IMR-90 (cell line): ENCODE measurements at regions not wholly inside any gene's neighbourhood (a gene's known extent, or its start where the extent isn't known, plus 50 kb on each side); places are given as distances from the start of the nearest gene placed in this dataset.

Experiments
- ATAC-seq: fragments of 200-7000 bp; cut with Tn5 transposase; 2 replicates; pipeline ENCODE4 v1.9.1; 2020; ENCODE audit warnings: low read depth, mild to moderate bottlenecking, moderate library complexity
- BruUV-seq: library from RNA; stranded (reverse); fragments of 400-500 nt; replicated peaks from 2 replicates; lab custom pipeline; 2021; lab: Mats Ljungman, UMichigan
- CTCF ChIA-PET: fragments of 300-600 bp; formaldehyde crosslinking; extraction: SDS; loops from one replicate; lab custom pipeline; 2021; ENCODE audit warnings: antibody characterized with exemption; lab: Yijun Ruan, JAX
- POLR2A ChIA-PET: fragments of 300-600 bp; sonication (Branson Sonifier 250); formaldehyde crosslinking; loops from one replicate; lab custom pipeline; 2022; ENCODE audit warnings: antibody characterized with exemption; ENCODE audit not compliant: unreplicated experiment; lab: Charles Lee
- DNase-seq: peaks from one replicate; pipeline ENCODE4 v3.0.0; 2013
- H2AFZ ChIP-seq: replicated peaks from 2 replicates; pipeline ENCODE3; 2013; ENCODE audit warnings: low read length, mild to moderate bottlenecking; ENCODE audit not compliant: poor library complexity
- H2AK5ac ChIP-seq: 2 replicates; pipeline ENCODE4 v1.6.1; 2013; ENCODE audit warnings: low read depth, low read length, inconsistent platforms
- H2AK9ac ChIP-seq: replicated peaks from 2 replicates; pipeline ENCODE3; 2013; ENCODE audit warnings: mild to moderate bottlenecking, low read depth, low read length, moderate library complexity; ENCODE audit not compliant: poor library complexity
- H2BK120ac ChIP-seq: 2 replicates; pipeline ENCODE4 v1.6.1; 2013; ENCODE audit warnings: low read depth, low read length, inconsistent platforms
- H2BK15ac ChIP-seq: 3 replicates; pipeline ENCODE4 v1.6.1; 2013; ENCODE audit warnings: low read depth, low read length, inconsistent platforms
- H2BK20ac ChIP-seq: 2 replicates; pipeline ENCODE4 v1.6.1; 2013; ENCODE audit warnings: low read depth, mild to moderate bottlenecking, inconsistent platforms, low read length, moderate library complexity
- H2BK5ac ChIP-seq: 2 replicates; pipeline ENCODE4 v1.6.1; 2013; ENCODE audit warnings: mild to moderate bottlenecking, low read depth, low read length, inconsistent platforms; ENCODE audit not compliant: poor library complexity, severe bottlenecking
- H3K14ac ChIP-seq: replicated peaks from 2 replicates; pipeline ENCODE4 v1.6.1; 2013; ENCODE audit warnings: low read depth, low read length, inconsistent platforms
- H3K18ac ChIP-seq: 2 replicates; pipeline ENCODE4 v1.6.1; 2013; ENCODE audit warnings: low read depth, low read length, control low read depth
- H3K23ac ChIP-seq: 2 replicates; pipeline ENCODE4 v1.6.1; 2013; ENCODE audit warnings: low read depth, low read length, inconsistent platforms
- H3K27ac ChIP-seq: 2 replicates; pipeline ENCODE4 v1.5.1; 2013; ENCODE audit warnings: mild to moderate bottlenecking, control low read depth, low read length; ENCODE audit not compliant: insufficient read depth
- H3K27me3 ChIP-seq: 2 replicates; pipeline ENCODE4 v1.6.1; 2013; ENCODE audit warnings: low read length; ENCODE audit not compliant: control insufficient read depth, insufficient read depth
- H3K36me3 ChIP-seq: 2 replicates; pipeline ENCODE4 v1.6.1; 2013; ENCODE audit warnings: low read length, mixed read lengths; ENCODE audit not compliant: control insufficient read depth, insufficient read depth
- H3K4ac ChIP-seq: 2 replicates; pipeline ENCODE4 v1.6.1; 2013; ENCODE audit warnings: low read depth, low read length, inconsistent platforms
- H3K4me1 ChIP-seq: 2 replicates; pipeline ENCODE4 v1.6.1; 2013; ENCODE audit warnings: low read length, mixed read lengths; ENCODE audit not compliant: control insufficient read depth, insufficient read depth
- H3K4me2 ChIP-seq: 2 replicates; pipeline ENCODE4 v1.6.1; 2013; ENCODE audit warnings: low read depth, mild to moderate bottlenecking, control low read depth, low read length, moderate library complexity
- H3K4me3 ChIP-seq: 2 replicates; pipeline ENCODE4 v1.5.1; 2013; ENCODE audit warnings: low read depth, mild to moderate bottlenecking, control low read depth, low read length, moderate library complexity; ENCODE audit not compliant: insufficient read depth
- H3K56ac ChIP-seq: 2 replicates; pipeline ENCODE4 v1.6.1; 2013; ENCODE audit warnings: low read length, inconsistent platforms; ENCODE audit not compliant: insufficient read depth; ENCODE audit errors: extremely low read depth
- H3K79me1 ChIP-seq, 2 experiments: 2 replicates each; pipeline ENCODE4 v1.6.1; 2013; ENCODE audit warnings: low read length in 2 of 2, inconsistent platforms in 1 of 2, low read depth in 1 of 2
- H3K9ac ChIP-seq: 2 replicates; pipeline ENCODE4 v1.6.1; 2013; ENCODE audit warnings: low read depth, low read length, control low read depth
- H3K9me1 ChIP-seq: 2 replicates; pipeline ENCODE4 v1.6.1; 2013; ENCODE audit warnings: low read length, inconsistent platforms; ENCODE audit not compliant: insufficient read depth
- H3K9me3 ChIP-seq: 2 replicates; pipeline ENCODE4 v1.6.1; 2013; ENCODE audit warnings: low read length; ENCODE audit not compliant: control insufficient read depth, insufficient read depth
- H4K20me1 ChIP-seq: 2 replicates; pipeline ENCODE4 v1.6.1; 2013; ENCODE audit warnings: low read length, inconsistent platforms; ENCODE audit not compliant: insufficient read depth
- H4K5ac ChIP-seq: 2 replicates; pipeline ENCODE4 v1.6.1; 2013; ENCODE audit warnings: mild to moderate bottlenecking, low read depth, low read length, control low read depth
- H4K8ac ChIP-seq, 2 experiments: 2 replicates each; pipeline ENCODE4 v1.6.1; 2013; ENCODE audit warnings: low read depth in 2 of 2, low read length in 2 of 2, control low read depth in 1 of 2, inconsistent platforms in 1 of 2
- H4K91ac ChIP-seq: 2 replicates; pipeline ENCODE4 v1.6.1; 2013; ENCODE audit warnings: low read depth, low read length, inconsistent platforms; ENCODE audit not compliant: insufficient read depth
- BHLHE40 ChIP-seq: fragments of 150-350 bp; IDR thresholded peaks from 2 replicates; pipeline ENCODE4 v1.6.1; 2016; ENCODE audit warnings: mild to moderate bottlenecking, low read depth, low read length
- CEBPB ChIP-seq: IDR thresholded peaks from 2 replicates; pipeline ENCODE4 v1.6.1; 2012; ENCODE audit warnings: low read depth, low read length, improper control_type of control experiment
- FOS ChIP-seq: fragments of 150-350 bp; IDR thresholded peaks from 2 replicates; pipeline ENCODE4 v1.6.1; 2016; ENCODE audit warnings: low read depth, low read length
- MAZ ChIP-seq: IDR thresholded peaks from 2 replicates; pipeline ENCODE4 v1.6.1; 2012; ENCODE audit warnings: low read depth, mild to moderate bottlenecking, low read length, improper control_type of control experiment, moderate library complexity, borderline replicate concordance
- NFE2L2 ChIP-seq: fragments of 150-350 bp; IDR thresholded peaks from 2 replicates; pipeline ENCODE4 v1.6.1; 2016; ENCODE audit warnings: low read depth, mild to moderate bottlenecking, low read length
- POLR2A ChIP-seq: IDR thresholded peaks from 2 replicates; pipeline ENCODE4 v1.6.1; 2012; ENCODE audit warnings: mild to moderate bottlenecking, low read depth, low read length
- RAD21 ChIP-seq: IDR thresholded peaks from 2 replicates; pipeline ENCODE4 v1.6.1; 2012; ENCODE audit warnings: low read length, improper control_type of control experiment
- RCOR1 ChIP-seq: IDR thresholded peaks from 2 replicates; pipeline ENCODE4 v1.6.1; 2012; ENCODE audit warnings: mild to moderate bottlenecking, low read length, improper control_type of control experiment; ENCODE audit not compliant: insufficient replicate concordance
- WGBS, 2 experiments: methylation state at CpG; one replicate each; pipeline versions ENCODE4 v1.1.5 to v1.1.7; 2013; ENCODE audit warnings: missing lambda C conversion rate in 2 of 2; ENCODE audit not compliant: insufficient read length in 1 of 2; ENCODE audit errors: extremely low coverage in 2 of 2; 5-methylcytosine and 5-hydroxymethylcytosine counted together
- dilution Hi-C: fragments of 300-500 bp; cut with HindIII; formaldehyde crosslinking; loops from one replicate; pipeline ENCODE4 v1.14.3; 2018; ENCODE audit warnings: low sequenced_read_pairs; ENCODE audit not compliant: unreplicated experiment
- in situ Hi-C: fragments of 300-500 bp; cut with MboI; formaldehyde crosslinking; loops from 3 replicates; pipeline ENCODE4 v1.14.3; 2019; ENCODE audit warnings: low sequenced_read_pairs, inconsistent platforms, mixed read lengths
- intact Hi-C: fragments of 100-400 bp; cut with micrococcal nuclease; formaldehyde crosslinking; loops from 2 replicates; pipeline ENCODE4 v1.10.0; 2022
- TF ChIP-seq, protein P1 (sequence below): conservative IDR thresholded peaks from 2 replicates; pipeline ENCODE4 v1.5.1; 2012; ENCODE audit warnings: mild to moderate bottlenecking, low read depth, low read length, improper control_type of control experiment
- TF ChIP-seq, protein P2 (sequence below): fragments of 150-350 bp; IDR thresholded peaks from 2 replicates; pipeline ENCODE4 v1.6.1; 2016; ENCODE audit warnings: low read depth, mild to moderate bottlenecking, low read length, moderate library complexity, borderline replicate concordance
- TF ChIP-seq, protein P3 (sequence below): fragments of 150-350 bp; IDR thresholded peaks from 2 replicates; pipeline ENCODE4 v1.6.1; 2017; ENCODE audit warnings: mild to moderate bottlenecking, antibody characterized with exemption, low read length, low read depth

DNA sequence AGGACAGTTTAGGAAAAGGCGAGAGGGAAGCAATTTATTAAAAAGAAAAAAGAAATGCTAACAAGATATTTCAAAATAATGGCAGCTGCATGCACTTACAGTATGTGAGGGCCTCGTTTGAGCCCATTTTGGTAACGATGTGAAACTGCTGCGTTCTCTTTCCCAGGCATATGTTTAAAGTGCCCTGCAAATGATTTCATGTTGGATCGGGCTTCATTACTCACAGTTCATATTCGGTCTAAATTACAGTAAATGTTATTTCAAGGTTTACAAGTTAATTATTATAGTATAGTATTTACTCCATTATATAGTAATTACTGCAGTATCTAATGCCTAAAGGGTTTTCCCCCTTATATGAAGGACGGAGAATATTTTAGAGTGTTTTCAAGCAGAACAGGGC is 679.1 kb downstream of the BCL11A start:
- WGBS, 2 experiments = no CpG with 5 or more reads among the region's 7 CpGs
- no peak overlapping the region for H3K14ac ChIP-seq
- H3K4me1 ChIP-seq = no peaks in the 10 kb centered on the region
- no peak overlapping the region for H4K8ac ChIP-seq
- no peak overlapping the region for H3K4me2 ChIP-seq
- H3K18ac ChIP-seq = no peak overlapping the region
- dilution Hi-C loops = no loop called here
- no peak overlapping the region for H3K23ac ChIP-seq
- no peaks in the 10 kb centered on the region for H3K36me3 ChIP-seq
- no peak overlapping the region for H3K4ac ChIP-seq
- ChIA-PET CTCF (interaction anchor here (0.6 kb wide), 1 partner anchor 637 kb away, joined by 3 read pairs; no protein-coding TSS in a partner anchor), POLR2A (no interaction called here)
- H2BK20ac ChIP-seq = no peak overlapping the region
- no peaks in the 10 kb centered on the region for H3K9me1 ChIP-seq
- BruUV-seq = no TSS peak
- no peak overlapping the region for H3K9ac ChIP-seq
- DNase-seq (no peak), ATAC-seq (no peak)
- intact Hi-C loops = no loop called here
- no peak overlapping the region for H3K56ac ChIP-seq
- no peak overlapping the region for H2BK5ac ChIP-seq
- in situ Hi-C loops = no loop called here
- no peak overlapping the region for H2AK5ac ChIP-seq
- peaks cover 5% of the 10 kb centered on the region; the same call in 1 of the 2 replicates for H3K9me3 ChIP-seq
- H4K20me1 ChIP-seq = no peaks in the 10 kb centered on the region
- no peak overlapping the region for H4K91ac ChIP-seq
- H3K27ac ChIP-seq = no peak overlapping the region
- no peak overlapping the region for H4K5ac ChIP-seq
- no peak overlapping the region for H3K4me3 ChIP-seq
- no peak overlapping the region for H2BK120ac ChIP-seq
- no peak overlapping the region for H2BK15ac ChIP-seq
- no peak overlapping the region for H2AK9ac ChIP-seq
- TF ChIP-seq RAD21 (no peak), BHLHE40 (no peak), CEBPB (no peak), NFE2L2 (no peak), POLR2A (no peak), MAZ (no peak), FOS (no peak), RCOR1 (no peak)
- TF ChIP-seq, protein P1, sequence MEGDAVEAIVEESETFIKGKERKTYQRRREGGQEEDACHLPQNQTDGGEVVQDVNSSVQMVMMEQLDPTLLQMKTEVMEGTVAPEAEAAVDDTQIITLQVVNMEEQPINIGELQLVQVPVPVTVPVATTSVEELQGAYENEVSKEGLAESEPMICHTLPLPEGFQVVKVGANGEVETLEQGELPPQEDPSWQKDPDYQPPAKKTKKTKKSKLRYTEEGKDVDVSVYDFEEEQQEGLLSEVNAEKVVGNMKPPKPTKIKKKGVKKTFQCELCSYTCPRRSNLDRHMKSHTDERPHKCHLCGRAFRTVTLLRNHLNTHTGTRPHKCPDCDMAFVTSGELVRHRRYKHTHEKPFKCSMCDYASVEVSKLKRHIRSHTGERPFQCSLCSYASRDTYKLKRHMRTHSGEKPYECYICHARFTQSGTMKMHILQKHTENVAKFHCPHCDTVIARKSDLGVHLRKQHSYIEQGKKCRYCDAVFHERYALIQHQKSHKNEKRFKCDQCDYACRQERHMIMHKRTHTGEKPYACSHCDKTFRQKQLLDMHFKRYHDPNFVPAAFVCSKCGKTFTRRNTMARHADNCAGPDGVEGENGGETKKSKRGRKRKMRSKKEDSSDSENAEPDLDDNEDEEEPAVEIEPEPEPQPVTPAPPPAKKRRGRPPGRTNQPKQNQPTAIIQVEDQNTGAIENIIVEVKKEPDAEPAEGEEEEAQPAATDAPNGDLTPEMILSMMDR = no peak
- TF ChIP-seq, protein P2, sequence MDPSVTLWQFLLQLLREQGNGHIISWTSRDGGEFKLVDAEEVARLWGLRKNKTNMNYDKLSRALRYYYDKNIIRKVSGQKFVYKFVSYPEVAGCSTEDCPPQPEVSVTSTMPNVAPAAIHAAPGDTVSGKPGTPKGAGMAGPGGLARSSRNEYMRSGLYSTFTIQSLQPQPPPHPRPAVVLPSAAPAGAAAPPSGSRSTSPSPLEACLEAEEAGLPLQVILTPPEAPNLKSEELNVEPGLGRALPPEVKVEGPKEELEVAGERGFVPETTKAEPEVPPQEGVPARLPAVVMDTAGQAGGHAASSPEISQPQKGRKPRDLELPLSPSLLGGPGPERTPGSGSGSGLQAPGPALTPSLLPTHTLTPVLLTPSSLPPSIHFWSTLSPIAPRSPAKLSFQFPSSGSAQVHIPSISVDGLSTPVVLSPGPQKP = no peak
- TF ChIP-seq, protein P3, sequence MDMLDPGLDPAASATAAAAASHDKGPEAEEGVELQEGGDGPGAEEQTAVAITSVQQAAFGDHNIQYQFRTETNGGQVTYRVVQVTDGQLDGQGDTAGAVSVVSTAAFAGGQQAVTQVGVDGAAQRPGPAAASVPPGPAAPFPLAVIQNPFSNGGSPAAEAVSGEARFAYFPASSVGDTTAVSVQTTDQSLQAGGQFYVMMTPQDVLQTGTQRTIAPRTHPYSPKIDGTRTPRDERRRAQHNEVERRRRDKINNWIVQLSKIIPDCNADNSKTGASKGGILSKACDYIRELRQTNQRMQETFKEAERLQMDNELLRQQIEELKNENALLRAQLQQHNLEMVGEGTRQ = no peak
- no peaks in the 10 kb centered on the region for H3K27me3 ChIP-seq
- no peak overlapping the region for H2AFZ ChIP-seq
- H3K79me1 ChIP-seq = no peaks in the 10 kb centered on the region
